HepG2 (cell line): ENCODE measurements at regions not wholly inside any gene's neighbourhood (a gene's known extent, or its start where the extent isn't known, plus 50 kb on each side); places are given as distances from the start of the nearest gene placed in this dataset.

Experiments
- ZNF646 ChIP-seq: sonication (generic); formaldehyde crosslinking; IDR thresholded peaks from 2 replicates; pipeline ENCODE4 v1.9.0; 2021; ENCODE audit warnings: mild to moderate bottlenecking, missing genetic modification reagents
- ZNF800 ChIP-seq: sonication (generic); formaldehyde crosslinking; IDR thresholded peaks from 2 replicates; pipeline ENCODE4 v1.4.0; 2020; ENCODE audit warnings: missing genetic modification reagents

GRCh38 chr2:201973305-201973928 is 60.2 kb upstream of the FZD7 start:
- no peak for TF ChIP-seq ZNF646 (CRISPR knock-in tag)
- TF ChIP-seq ZNF800: no peak
